H1 (cell line): ENCODE measurements at regions not wholly inside any gene's neighbourhood (a gene's known extent, or its start where the extent isn't known, plus 50 kb on each side); places are given as distances from the start of the nearest gene placed in this dataset.

Source experiments
- CTCF ChIA-PET: fragments of 300-600 bp; sonication (Branson Sonifier 250); formaldehyde crosslinking; loops from one replicate; lab custom pipeline; 2021; ENCODE audit not compliant: partially characterized antibody; lab: Charles Lee
- POLR2A ChIA-PET: fragments of 300-600 bp; sonication (Branson Sonifier 250); formaldehyde crosslinking; loops from one replicate; lab custom pipeline; 2021; ENCODE audit warnings: inconsistent platforms; ENCODE audit not compliant: partially characterized antibody; lab: Charles Lee
- DNase-seq, 2 experiments: peaks; one replicate each; pipeline versions ENCODE4 v3.0.0 to v3.0.0-alpha.2; 2010 to 2022; ENCODE audit warnings: low spot score in 2 of 2, low read depth in 1 of 2, mixed read lengths in 1 of 2
- FAIRE-seq: peaks from 2 replicates; lab custom pipeline; 2011; peaks lifted over from hg19 to GRCh38; lab: Jason Lieb, UNC
- H2AFZ ChIP-seq: 2 replicates; pipeline ENCODE4 v1.8.1; 2012; ENCODE audit warnings: low read length, inconsistent platforms
- H2AK5ac ChIP-seq: 2 replicates; pipeline ENCODE4 v1.6.1; 2013; ENCODE audit warnings: low read depth, low read length
- H2BK120ac ChIP-seq: replicated peaks from 2 replicates; pipeline ENCODE3; 2013; ENCODE audit warnings: low read depth, low read length, inconsistent platforms
- H2BK12ac ChIP-seq: 2 replicates; pipeline ENCODE4 v1.6.1; 2013; ENCODE audit warnings: low read depth, low read length
- H2BK15ac ChIP-seq: 2 replicates; pipeline ENCODE4 v1.6.1; 2013; ENCODE audit warnings: low read length
- H2BK20ac ChIP-seq: 2 replicates; pipeline ENCODE4 v1.6.1; 2013; ENCODE audit warnings: low read length
- H2BK5ac ChIP-seq: 2 replicates; pipeline ENCODE4 v1.6.1; 2013; ENCODE audit warnings: low read depth, low read length
- H3K14ac ChIP-seq: 2 replicates; pipeline ENCODE4 v1.6.1; 2013; ENCODE audit warnings: inconsistent platforms; ENCODE audit not compliant: insufficient read length
- H3K18ac ChIP-seq: 2 replicates; pipeline ENCODE4 v1.6.1; 2013; ENCODE audit warnings: low read length; ENCODE audit errors: extremely low read depth
- H3K23ac ChIP-seq: 2 replicates; pipeline ENCODE4 v1.6.1; 2013; ENCODE audit warnings: inconsistent platforms; ENCODE audit not compliant: insufficient read length
- H3K23me2 ChIP-seq: 2 replicates; pipeline ENCODE4 v1.6.1; 2013; ENCODE audit warnings: low read depth, low read length
- H3K27ac ChIP-seq: 2 replicates; pipeline ENCODE4 v1.6.1; 2011; ENCODE audit warnings: low read depth, low read length, inconsistent platforms
- H3K27me3 ChIP-seq, 4 experiments: replicated peaks in 1 of 4; 1 replicate in 1 of 4; 2 replicates in 3 of 4; pipeline versions ENCODE4 v1.6.1 to v1.8.1; 2011 to 2013; ENCODE audit warnings: low read length in 3 of 4, mild to moderate bottlenecking in 3 of 4, inconsistent platforms in 2 of 4, mixed read lengths in 2 of 4, moderate library complexity in 1 of 4; ENCODE audit not compliant: control insufficient read depth in 3 of 4, insufficient read depth in 3 of 4; ENCODE audit errors: extremely low read depth in 1 of 4
- H3K36me3 ChIP-seq, 4 experiments: 2 replicates each; pipeline versions ENCODE4 v1.6.1 to v1.8.1; 2011 to 2013; ENCODE audit warnings: mild to moderate bottlenecking in 4 of 4, low read length in 3 of 4, moderate library complexity in 2 of 4, control low read depth in 1 of 4, inconsistent platforms in 1 of 4; ENCODE audit not compliant: insufficient read depth in 4 of 4, control insufficient read depth in 2 of 4
- H3K4ac ChIP-seq: replicated peaks from 2 replicates; pipeline ENCODE3; 2013; ENCODE audit warnings: low read length, low read depth, mixed read lengths, inconsistent platforms; ENCODE audit not compliant: insufficient read length
- H3K4me1 ChIP-seq, 4 experiments: replicated peaks in 1 of 4; 1 replicate in 1 of 4; 2 replicates in 3 of 4; pipeline versions ENCODE4 v1.6.1 to v1.8.1; 2011 to 2013; ENCODE audit warnings: low read length in 3 of 4, inconsistent platforms in 2 of 4, mixed read lengths in 1 of 4; ENCODE audit not compliant: insufficient read depth in 4 of 4, control insufficient read depth in 3 of 4
- H3K4me2 ChIP-seq, 2 experiments: 2 replicates each; pipeline versions ENCODE4 v1.6.1 to v1.8.1; 2011 to 2013; ENCODE audit warnings: low read depth in 2 of 2, low read length in 2 of 2, control low read depth in 1 of 2, inconsistent platforms in 1 of 2, mild to moderate bottlenecking in 1 of 2; ENCODE audit not compliant: insufficient read depth in 1 of 2
- H3K4me3 ChIP-seq, 4 experiments: fragments of 200-600, 300-600 bp in 1 of 4; sonication (generic), shearing (Covaris generic), sonication (Bioruptor Twin) in 1 of 4; 2 replicates each; pipeline versions ENCODE4 v1.5.1 to v1.8.1; 2011 to 2016; ENCODE audit warnings: low read length in 4 of 4, low read depth in 3 of 4, control low read depth in 2 of 4, inconsistent platforms in 2 of 4, mild to moderate bottlenecking in 2 of 4, mixed read lengths in 1 of 4, moderate library complexity in 1 of 4; ENCODE audit not compliant: insufficient read depth in 2 of 4; ENCODE audit errors: extremely low read depth in 1 of 4
- H3K56ac ChIP-seq: replicated peaks from 2 replicates; pipeline ENCODE3; 2013; ENCODE audit warnings: low read depth, mild to moderate bottlenecking, mixed read lengths, low read length, inconsistent platforms; ENCODE audit not compliant: insufficient read length
- H3K79me1 ChIP-seq: 2 replicates; pipeline ENCODE4 v1.6.1; 2013; ENCODE audit warnings: low read depth, low read length, control low read depth
- H3K79me2 ChIP-seq, 2 experiments: 2 replicates each; pipeline versions ENCODE4 v1.6.1 to v1.8.1; 2012 to 2013; ENCODE audit warnings: low read length in 2 of 2, mild to moderate bottlenecking in 2 of 2, inconsistent platforms in 1 of 2; ENCODE audit not compliant: insufficient read depth in 2 of 2, control insufficient read depth in 1 of 2
- H3K9ac ChIP-seq, 4 experiments: replicated peaks in 1 of 4; 1 replicate in 1 of 4; 2 replicates in 3 of 4; pipeline versions ENCODE4 v1.6.1 to v1.8.1; 2011 to 2013; ENCODE audit warnings: low read depth in 3 of 4, low read length in 3 of 4, control low read depth in 2 of 4, mild to moderate bottlenecking in 2 of 4, moderate library complexity in 2 of 4, inconsistent platforms in 1 of 4; ENCODE audit errors: extremely low read depth in 1 of 4
- H3K9me3 ChIP-seq, 2 experiments: 2 replicates each; pipeline versions ENCODE4 v1.6.1 to v1.8.1; 2012 to 2013; ENCODE audit warnings: mild to moderate bottlenecking in 2 of 2, moderate library complexity in 2 of 2, control low read depth in 1 of 2, inconsistent platforms in 1 of 2, low read depth in 1 of 2, low read length in 1 of 2, mixed read lengths in 1 of 2; ENCODE audit not compliant: insufficient read depth in 2 of 2
- H4K20me1 ChIP-seq, 2 experiments: replicated peaks in 1 of 2; 2 replicates each; pipeline versions ENCODE3 to v1.8.1; 2011 to 2013; ENCODE audit warnings: inconsistent platforms in 2 of 2, low read length in 2 of 2, mild to moderate bottlenecking in 1 of 2; ENCODE audit not compliant: insufficient read depth in 2 of 2, control insufficient read depth in 1 of 2
- H4K5ac ChIP-seq: 2 replicates; pipeline ENCODE4 v1.6.1; 2013; ENCODE audit warnings: low read length, low read depth, mixed read lengths, inconsistent platforms; ENCODE audit not compliant: insufficient read length
- H4K8ac ChIP-seq: 2 replicates; pipeline ENCODE4 v1.8.0; 2013; ENCODE audit warnings: mild to moderate bottlenecking, moderate library complexity, low read length, inconsistent platforms; ENCODE audit not compliant: insufficient read depth; ENCODE audit errors: extremely low read depth
- H4K91ac ChIP-seq: replicated peaks from 2 replicates; pipeline ENCODE3; 2013; ENCODE audit warnings: low read length, mixed read lengths, inconsistent platforms; ENCODE audit not compliant: insufficient read length
- ATF3 ChIP-seq: IDR thresholded peaks from 2 replicates; pipeline ENCODE4 v1.6.1; 2011; ENCODE audit warnings: low read depth, mild to moderate bottlenecking, low read length; ENCODE audit not compliant: insufficient read depth
- CHD1 ChIP-seq: IDR thresholded peaks from 2 replicates; pipeline ENCODE4 v1.6.1; 2012; ENCODE audit warnings: low read depth, low read length, improper control_type of control experiment
- EZH2 ChIP-seq: fragments of 200-600 bp; sonication (generic); IDR thresholded peaks from 2 replicates; pipeline ENCODE4 v1.7.1; 2012; ENCODE audit warnings: low read depth, mild to moderate bottlenecking, moderate library complexity, low read length, inconsistent platforms; ENCODE audit not compliant: severe bottlenecking
- FOSL1 ChIP-seq: IDR thresholded peaks from 2 replicates; pipeline ENCODE4 v1.6.1; 2011; ENCODE audit warnings: mild to moderate bottlenecking, low read depth, low read length, moderate library complexity; ENCODE audit not compliant: insufficient read depth
- GABPA ChIP-seq: IDR thresholded peaks from 2 replicates; pipeline ENCODE4 v1.6.1; 2011; ENCODE audit warnings: mild to moderate bottlenecking, low read length, moderate library complexity, borderline replicate concordance; ENCODE audit not compliant: insufficient read depth
- JUND ChIP-seq: IDR thresholded peaks from 2 replicates; pipeline ENCODE4 v1.6.1; 2011; ENCODE audit warnings: mild to moderate bottlenecking, improper control_type of control experiment, low read length
- MAFK ChIP-seq: IDR thresholded peaks from 2 replicates; pipeline ENCODE4 v1.6.1; 2012; ENCODE audit warnings: low read depth, mild to moderate bottlenecking, improper control_type of control experiment, low read length
- RNF2 ChIP-seq: fragments of 200-900, 300-1000 bp; sonication (generic); IDR thresholded peaks from 2 replicates; pipeline ENCODE4 v1.7.1; 2016; ENCODE audit warnings: borderline replicate concordance, low read depth, mild to moderate bottlenecking, antibody characterized with exemption, low read length; ENCODE audit not compliant: poor library complexity, severe bottlenecking; ENCODE audit errors: missing control alignments
- RXRA ChIP-seq: IDR thresholded peaks from 2 replicates; pipeline ENCODE4 v1.6.1; 2011; ENCODE audit warnings: low read depth, mild to moderate bottlenecking, low read length, moderate library complexity; ENCODE audit not compliant: insufficient read depth
- SIRT6 ChIP-seq: IDR thresholded peaks from one replicate; pipeline ENCODE4 v1.7.1; 2012; ENCODE audit warnings: low read length, inconsistent platforms
- SIX5 ChIP-seq: IDR thresholded peaks from 2 replicates; pipeline ENCODE4 v1.6.1; 2011; ENCODE audit warnings: mild to moderate bottlenecking, low read depth, low read length
- TEAD4 ChIP-seq: IDR thresholded peaks from 2 replicates; pipeline ENCODE4 v1.6.1; 2012; ENCODE audit warnings: low read depth, low read length, inconsistent platforms, mixed read lengths
- WGBS, 2 experiments: shearing (Covaris generic) in 1 of 2; methylation state at CpG; one replicate each; pipeline versions ENCODE4 v1.1.6 to v1.1.7; 2013 to 2015; ENCODE audit warnings: low lambda C conversion rate in 2 of 2, mixed read lengths in 2 of 2, inconsistent platforms in 1 of 2, low coverage in 1 of 2, missing lambda C conversion rate in 1 of 2; ENCODE audit not compliant: insufficient replicate concordance in 2 of 2, insufficient coverage in 1 of 2, insufficient read length in 1 of 2; ENCODE audit errors: extremely low coverage in 1 of 2, missing lambda C conversion rate in 1 of 2; 5-methylcytosine and 5-hydroxymethylcytosine counted together
- TF ChIP-seq, protein P1 (sequence below): IDR thresholded peaks from 2 replicates; pipeline ENCODE4 v1.6.1; 2012; ENCODE audit warnings: inconsistent platforms

- H3K27me3 ChIP-seq = no peaks in the 10 kb centered on the region
- H3K18ac ChIP-seq = no peak overlapping the region
- H4K20me1 ChIP-seq = no peaks in the 10 kb centered on the region
- H4K8ac ChIP-seq = no peak overlapping the region
- H3K14ac ChIP-seq = no peak overlapping the region
- POLR2A ChIA-PET = no interaction called here
- 0 out of 2 replicates have a peak overlapping the region, but pooled peaks have one; percentile 5 for H2BK5ac ChIP-seq
- H3K4me2 ChIP-seq = no peak overlapping the region
- no peak for FAIRE-seq
- H3K9ac ChIP-seq = no peak overlapping the region
- DNase-seq = no peak
- no peaks in the 10 kb centered on the region for H3K23me2 ChIP-seq
- no peak overlapping the region for H3K4me3 ChIP-seq
- no peaks in the 10 kb centered on the region for H3K79me1 ChIP-seq
- no peak for TF ChIP-seq JUND
- no peak for TF ChIP-seq MAFK
- TF ChIP-seq CHD1 = no peak
- TF ChIP-seq RNF2 = no peak
- TF ChIP-seq GABPA = no peak
- no peak for TF ChIP-seq SIX5
- no peak for TF ChIP-seq TEAD4
- TF ChIP-seq EZH2 = no peak
- no peak for TF ChIP-seq ATF3
- TF ChIP-seq, protein P1, sequence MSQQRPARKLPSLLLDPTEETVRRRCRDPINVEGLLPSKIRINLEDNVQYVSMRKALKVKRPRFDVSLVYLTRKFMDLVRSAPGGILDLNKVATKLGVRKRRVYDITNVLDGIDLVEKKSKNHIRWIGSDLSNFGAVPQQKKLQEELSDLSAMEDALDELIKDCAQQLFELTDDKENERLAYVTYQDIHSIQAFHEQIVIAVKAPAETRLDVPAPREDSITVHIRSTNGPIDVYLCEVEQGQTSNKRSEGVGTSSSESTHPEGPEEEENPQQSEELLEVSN = no peak
- TF ChIP-seq SIRT6 = no peak
- TF ChIP-seq RXRA = no peak
- no peak for TF ChIP-seq FOSL1
- TF ChIP-seq, all 59 proteins: peak for 0
- Histone ChIP-seq H4K91ac (no peak overlapping the region), H2AFZ (no peak overlapping the region), H3K9me3 (no peaks in the 10 kb centered on the region), H3K56ac (no peak overlapping the region), H3K79me2 (no peaks in the 10 kb centered on the region), H2BK15ac (no peak overlapping the region), H3K4me1 (peaks cover 0 to 2% (median 0%) of the 10 kb centered on the region in 4 experiments; a peak in 1 of 7 replicates), H3K27ac (no peak overlapping the region), H3K4ac (no peak overlapping the region), H3K23ac (no peak overlapping the region), H4K5ac (no peak overlapping the region), H2BK12ac (no peak overlapping the region; the same call in 1 of the 2 replicates), H2AK5ac (0 out of 2 replicates have a peak overlapping the region, but pooled peaks have one; percentile 55), H2BK120ac (no peak overlapping the region), H2BK20ac (no peak overlapping the region), H3K36me3 (no peaks in the 10 kb centered on the region)
- WGBS, 2 experiments = 94% methylated on average over 6 of the region's 6 CpGs; no CpG with 5 or more reads in 1 of the 2 experiments
- CTCF ChIA-PET = interaction anchor here (0.9 to 1.7 kb wide), 5 partner anchors 12 to 164 kb away, joined by 3 to 4 read pairs (median 3); no protein-coding TSS in a partner anchor
These were observed 100.4 kb upstream of the F3 start for GRCh38 chr1:94641990-94642389.
